ENCODE measurements at regions not wholly inside any gene's neighbourhood (a gene's known extent, or its start where the extent isn't known, plus 50 kb on each side); places are given as distances from the start of the nearest gene placed in this dataset.

DNA sequence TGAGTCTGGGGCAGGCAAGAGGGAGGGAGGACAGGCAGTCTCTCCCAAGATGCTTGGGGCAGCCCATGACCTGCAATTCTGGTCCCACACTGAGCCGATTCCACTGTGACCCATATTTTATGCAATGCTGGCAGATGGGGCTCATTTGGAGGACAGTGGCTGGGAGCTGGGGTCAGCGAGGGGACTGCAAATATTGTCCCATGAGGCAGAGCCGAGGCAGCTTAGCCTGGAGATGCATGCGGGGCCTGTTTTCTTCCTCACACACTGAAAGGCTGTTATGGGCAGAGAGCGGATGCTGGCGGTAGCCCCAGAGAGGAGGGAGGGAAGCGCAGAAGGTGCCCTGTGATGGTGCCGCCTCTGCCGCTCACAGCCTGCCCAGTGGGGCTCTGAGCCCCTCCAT is 128.5 kb upstream of the POU3F1 start:
- H3K27ac ChIP-seq: no peak overlapping the region
- H3K4me3 ChIP-seq: no peak overlapping the region
- no peaks in the 10 kb centered on the region for H3K4me1 ChIP-seq (ENCODE audit: low read depth)
- no peaks in the 10 kb centered on the region for H3K27me3 ChIP-seq
- no peaks in the 10 kb centered on the region for H3K36me3 ChIP-seq
- no peaks in the 10 kb centered on the region for H3K9me3 ChIP-seq (ENCODE audit: low read depth)
- no peak for DNase-seq (ENCODE audit: low read depth in 1 of 2, low spot score in 1 of 2)
- TF ChIP-seq, protein P1, sequence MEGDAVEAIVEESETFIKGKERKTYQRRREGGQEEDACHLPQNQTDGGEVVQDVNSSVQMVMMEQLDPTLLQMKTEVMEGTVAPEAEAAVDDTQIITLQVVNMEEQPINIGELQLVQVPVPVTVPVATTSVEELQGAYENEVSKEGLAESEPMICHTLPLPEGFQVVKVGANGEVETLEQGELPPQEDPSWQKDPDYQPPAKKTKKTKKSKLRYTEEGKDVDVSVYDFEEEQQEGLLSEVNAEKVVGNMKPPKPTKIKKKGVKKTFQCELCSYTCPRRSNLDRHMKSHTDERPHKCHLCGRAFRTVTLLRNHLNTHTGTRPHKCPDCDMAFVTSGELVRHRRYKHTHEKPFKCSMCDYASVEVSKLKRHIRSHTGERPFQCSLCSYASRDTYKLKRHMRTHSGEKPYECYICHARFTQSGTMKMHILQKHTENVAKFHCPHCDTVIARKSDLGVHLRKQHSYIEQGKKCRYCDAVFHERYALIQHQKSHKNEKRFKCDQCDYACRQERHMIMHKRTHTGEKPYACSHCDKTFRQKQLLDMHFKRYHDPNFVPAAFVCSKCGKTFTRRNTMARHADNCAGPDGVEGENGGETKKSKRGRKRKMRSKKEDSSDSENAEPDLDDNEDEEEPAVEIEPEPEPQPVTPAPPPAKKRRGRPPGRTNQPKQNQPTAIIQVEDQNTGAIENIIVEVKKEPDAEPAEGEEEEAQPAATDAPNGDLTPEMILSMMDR (IDR thresholded peaks at IDR 0.05; ENCODE audit: low read depth, low read length): no peak

DNA sequence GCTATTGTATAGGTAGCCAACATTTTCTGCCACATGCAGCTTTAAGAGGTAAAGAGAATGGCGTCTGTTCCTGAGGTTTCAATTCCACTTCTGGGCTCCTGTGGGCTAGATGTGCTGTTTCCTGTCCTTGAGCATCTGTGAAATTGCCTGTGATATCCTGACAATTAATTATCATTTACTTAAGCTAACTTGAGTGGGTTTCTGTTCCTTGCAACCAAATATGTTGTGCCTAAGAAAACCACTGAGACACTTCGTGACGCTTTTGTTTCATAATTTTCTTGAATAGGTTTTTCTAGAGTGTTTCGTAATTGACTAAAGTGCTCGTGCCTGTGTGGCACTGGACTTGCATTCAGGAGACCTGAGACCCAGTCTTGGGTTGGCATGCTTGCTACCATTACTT is 127.3 kb upstream of the POU3F1 start:
- Histone ChIP-seq H3K4me1 (ENCODE audit: low read depth) (no peaks in the 10 kb centered on the region), H3K36me3 (no peaks in the 10 kb centered on the region), H3K27me3 (no peaks in the 10 kb centered on the region), H3K4me3 (no peak overlapping the region), H3K9me3 (ENCODE audit: low read depth) (no peaks in the 10 kb centered on the region), H3K27ac (no peak overlapping the region)
- TF ChIP-seq, protein P1 (IDR thresholded peaks at IDR 0.05; ENCODE audit: low read depth, low read length): no peak
- no peak for DNase-seq (ENCODE audit: low read depth in 1 of 2, low spot score in 1 of 2)

DNA sequence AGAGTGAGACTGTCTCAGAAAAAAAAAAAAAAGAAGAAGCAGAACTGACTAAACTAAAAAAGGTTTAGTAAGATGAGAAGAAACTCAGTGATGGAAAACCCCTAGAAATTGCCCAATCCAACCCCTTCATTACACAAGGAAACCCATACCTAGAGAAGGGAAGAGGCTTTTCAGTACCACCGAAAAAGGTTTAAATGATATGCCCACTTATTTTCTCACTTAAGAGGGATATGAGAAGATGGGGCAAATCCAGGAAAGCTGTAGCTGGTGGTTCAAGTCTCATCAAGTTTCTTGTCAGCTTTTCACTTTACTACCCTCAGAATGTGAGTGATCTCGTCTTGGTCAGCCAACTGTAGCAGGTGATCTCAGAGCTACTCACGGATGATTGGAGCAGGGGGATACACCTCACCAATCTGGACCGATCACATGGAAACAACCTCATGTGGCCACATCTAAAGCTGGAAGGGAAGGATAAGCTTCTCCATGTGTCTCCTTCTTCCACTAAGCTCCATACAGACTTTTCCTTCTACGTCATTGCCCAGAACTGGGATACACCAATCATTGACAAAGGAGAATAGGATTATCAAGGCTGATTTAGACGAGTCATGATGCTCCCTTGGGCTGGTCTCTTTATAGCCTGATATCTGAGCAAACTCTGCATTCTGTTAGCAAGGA is 126.7 kb upstream of the POU3F1 start:
- Histone ChIP-seq H3K4me3 (no peak overlapping the region), H3K27me3 (no peaks in the 10 kb centered on the region), H3K4me1 (ENCODE audit: low read depth) (no peaks in the 10 kb centered on the region), H3K9me3 (ENCODE audit: low read depth) (no peaks in the 10 kb centered on the region), H3K27ac (no peak overlapping the region), H3K36me3 (no peaks in the 10 kb centered on the region)
- TF ChIP-seq, protein P1 (IDR thresholded peaks at IDR 0.05; ENCODE audit: low read depth, low read length): no peak
- no peak for DNase-seq (ENCODE audit: low read depth in 1 of 2, low spot score in 1 of 2)

DNA sequence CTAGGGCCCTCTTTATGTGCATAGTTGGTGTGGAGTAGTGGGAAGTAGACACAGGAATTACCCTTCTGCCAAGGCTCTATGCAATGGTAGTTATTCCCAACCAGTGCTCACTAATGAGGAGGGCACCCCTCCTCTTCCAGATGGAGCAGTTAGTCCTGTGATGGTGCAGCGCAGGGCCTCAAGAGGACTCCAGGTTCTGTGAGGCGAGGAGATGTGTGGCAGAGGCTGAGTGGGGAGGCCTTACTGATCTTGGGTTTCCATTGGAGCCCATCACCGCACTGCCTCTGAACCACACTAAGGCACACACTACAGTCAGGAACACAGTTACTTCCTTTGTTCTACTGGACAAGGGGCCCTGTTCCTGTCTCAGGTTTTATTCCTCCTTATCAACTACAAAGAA is 122.5 kb upstream of the POU3F1 start:
- no peak overlapping the region for H3K27ac ChIP-seq
- no peaks in the 10 kb centered on the region for H3K4me1 ChIP-seq (ENCODE audit: low read depth)
- no peaks in the 10 kb centered on the region for H3K36me3 ChIP-seq
- H3K9me3 ChIP-seq (ENCODE audit: low read depth): no peaks in the 10 kb centered on the region
- H3K4me3 ChIP-seq: no peak overlapping the region
- H3K27me3 ChIP-seq: no peaks in the 10 kb centered on the region
- TF ChIP-seq, protein P1 (IDR thresholded peaks at IDR 0.05; ENCODE audit: low read depth, low read length): no peak
- DNase-seq (ENCODE audit: low read depth in 1 of 2, low spot score in 1 of 2): no peak

DNA sequence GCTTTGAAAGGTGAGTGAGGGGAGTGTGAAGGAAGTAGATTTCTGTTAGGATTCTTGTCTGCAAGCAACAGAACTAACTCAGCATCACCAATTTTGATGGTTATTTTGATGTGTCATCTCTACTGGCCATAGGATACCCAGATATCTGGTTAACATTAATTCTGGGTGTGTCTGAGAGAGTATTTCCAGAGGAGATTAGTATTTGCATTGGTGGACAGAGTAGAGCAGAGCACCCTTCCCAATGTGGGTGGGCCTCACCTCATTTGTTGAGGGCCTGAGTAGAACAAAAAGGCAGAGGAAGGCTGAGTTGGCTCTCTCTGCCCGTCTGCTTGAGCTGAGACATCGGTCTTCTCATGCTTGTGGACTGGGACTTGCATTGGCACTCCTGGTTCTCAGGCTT is 121.8 kb upstream of the POU3F1 start:
- TF ChIP-seq, protein P1 (IDR thresholded peaks at IDR 0.05; ENCODE audit: low read depth, low read length): no peak
- no peaks in the 10 kb centered on the region for H3K27me3 ChIP-seq

More for the DNA sequence above, 121.8 kb upstream of the POU3F1 start:
- Histone ChIP-seq H3K36me3 (no peaks in the 10 kb centered on the region), H3K4me1 (ENCODE audit: low read depth) (no peaks in the 10 kb centered on the region), H3K27ac (no peak overlapping the region), H3K9me3 (ENCODE audit: low read depth) (no peaks in the 10 kb centered on the region), H3K4me3 (no peak overlapping the region)
- no peak for DNase-seq (ENCODE audit: low read depth in 1 of 2, low spot score in 1 of 2)

Measured in cardiac muscle cell (in vitro differentiated cells and primary cell).